RWPE1 (cell line): ENCODE measurements at regions not wholly inside any gene's neighbourhood (a gene's known extent, or its start where the extent isn't known, plus 50 kb on each side); places are given as distances from the start of the nearest gene placed in this dataset.

Experiments used
- CTCF ChIA-PET: fragments of 350-600 bp; sonication (Branson Sonifier 250); formaldehyde crosslinking; extraction: SDS; loops from one replicate; lab custom pipeline; 2021; lab: Yijun Ruan, JAX
- POLR2A ChIA-PET: fragments of 400-600 bp; formaldehyde crosslinking; extraction: SDS; loops from one replicate; lab custom pipeline; 2020; ENCODE audit warnings: antibody characterized with exemption; ENCODE audit not compliant: low non-redundant PET; lab: Yijun Ruan, JAX
- DNase-seq: peaks from one replicate; pipeline ENCODE4 v3.0.0; 2012; ENCODE audit warnings: low spot score
- H3K27ac ChIP-seq: fragments of 450-650 bp; 2 replicates; pipeline ENCODE4 v1.5.1; 2017
- TF ChIP-seq, protein P1 (sequence below): fragments of 450-650 bp; conservative IDR thresholded peaks from 2 replicates; pipeline ENCODE4 v1.5.1; 2017; ENCODE audit warnings: low read depth, mild to moderate bottlenecking

DNA sequence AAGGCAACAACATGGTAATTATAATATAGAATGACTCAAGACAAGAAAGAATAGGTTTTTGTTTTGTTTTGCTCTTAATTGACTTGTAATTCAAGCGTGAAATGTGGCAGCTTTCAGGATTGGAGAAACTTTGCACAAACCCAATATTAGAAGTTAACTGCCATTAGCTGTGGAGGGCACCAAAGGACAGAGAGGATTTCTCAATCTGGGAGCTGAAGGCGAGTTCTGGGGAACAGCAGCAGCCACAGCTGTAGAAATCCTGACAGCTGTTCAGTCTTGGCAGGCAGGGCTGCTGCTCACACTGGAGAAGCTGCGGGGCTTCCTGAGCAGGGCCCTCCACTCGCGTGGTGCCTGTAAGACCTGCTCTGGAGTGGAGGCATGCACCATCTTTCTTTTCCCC, 182.2 kb upstream of the IL12A start:
- ChIA-PET POLR2A (no interaction called here), CTCF (interaction anchor here (0.9 to 1.6 kb wide), 4 partner anchors 10 to 539 kb away, joined by 3 to 6 read pairs (median 5); no protein-coding TSS in a partner anchor)
- DNase-seq = no peak
- TF ChIP-seq, protein P1, sequence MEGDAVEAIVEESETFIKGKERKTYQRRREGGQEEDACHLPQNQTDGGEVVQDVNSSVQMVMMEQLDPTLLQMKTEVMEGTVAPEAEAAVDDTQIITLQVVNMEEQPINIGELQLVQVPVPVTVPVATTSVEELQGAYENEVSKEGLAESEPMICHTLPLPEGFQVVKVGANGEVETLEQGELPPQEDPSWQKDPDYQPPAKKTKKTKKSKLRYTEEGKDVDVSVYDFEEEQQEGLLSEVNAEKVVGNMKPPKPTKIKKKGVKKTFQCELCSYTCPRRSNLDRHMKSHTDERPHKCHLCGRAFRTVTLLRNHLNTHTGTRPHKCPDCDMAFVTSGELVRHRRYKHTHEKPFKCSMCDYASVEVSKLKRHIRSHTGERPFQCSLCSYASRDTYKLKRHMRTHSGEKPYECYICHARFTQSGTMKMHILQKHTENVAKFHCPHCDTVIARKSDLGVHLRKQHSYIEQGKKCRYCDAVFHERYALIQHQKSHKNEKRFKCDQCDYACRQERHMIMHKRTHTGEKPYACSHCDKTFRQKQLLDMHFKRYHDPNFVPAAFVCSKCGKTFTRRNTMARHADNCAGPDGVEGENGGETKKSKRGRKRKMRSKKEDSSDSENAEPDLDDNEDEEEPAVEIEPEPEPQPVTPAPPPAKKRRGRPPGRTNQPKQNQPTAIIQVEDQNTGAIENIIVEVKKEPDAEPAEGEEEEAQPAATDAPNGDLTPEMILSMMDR = no peak
- peak overlapping the region; percentile 46; the same call in 1 of the 2 replicates for H3K27ac ChIP-seq

DNA sequence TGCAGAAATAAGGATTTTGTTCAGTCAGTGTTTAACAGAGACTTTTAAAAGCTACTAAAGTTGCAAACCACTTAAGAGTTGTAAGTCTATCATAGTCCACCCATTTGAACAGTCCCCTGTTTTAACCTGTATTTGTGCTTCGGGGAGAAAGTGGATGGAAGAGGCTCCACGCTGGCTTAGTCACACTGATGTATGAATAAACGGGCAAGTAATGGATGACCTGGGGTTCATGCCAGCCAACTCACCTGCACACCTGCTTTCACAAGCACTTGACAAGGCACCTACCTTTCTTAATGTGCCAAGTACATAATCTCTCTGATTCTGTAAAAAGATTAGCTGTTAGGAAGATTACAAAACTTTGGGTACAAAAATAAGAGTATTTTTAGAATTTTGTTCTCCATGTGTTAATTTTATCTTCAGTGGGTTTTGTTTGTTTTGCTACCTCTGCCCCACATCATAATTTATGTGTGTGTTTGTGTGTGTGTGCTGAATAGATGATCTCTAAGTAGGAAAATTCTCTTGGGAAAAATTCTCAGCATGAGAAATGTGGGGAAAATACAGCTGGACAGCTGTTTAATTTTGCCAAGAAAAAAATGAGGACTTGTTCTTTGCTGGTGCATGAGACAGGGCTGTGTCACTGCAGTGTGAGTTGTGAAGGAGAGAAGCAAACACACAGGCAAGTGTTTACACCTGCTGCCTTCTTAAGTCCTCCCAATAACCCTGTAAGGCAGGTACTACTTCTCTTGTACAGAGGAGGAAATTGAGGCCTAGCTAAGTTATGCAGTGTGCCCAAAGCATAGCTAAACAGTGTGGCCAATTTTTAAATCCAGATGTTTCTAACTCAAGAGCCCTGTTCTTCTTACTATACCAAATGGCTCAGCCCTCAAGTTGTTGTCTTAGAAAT, 181.2 kb upstream of the IL12A start:
- POLR2A ChIA-PET = no interaction called here
- TF ChIP-seq, protein P1 = no peak
- no peak overlapping the region for H3K27ac ChIP-seq
- CTCF ChIA-PET = interaction anchor here (0.6 to 1.2 kb wide), 5 partner anchors 9 to 528 kb away, joined by 3 to 5 read pairs (median 3); no protein-coding TSS in a partner anchor
- DNase-seq = no peak

DNA sequence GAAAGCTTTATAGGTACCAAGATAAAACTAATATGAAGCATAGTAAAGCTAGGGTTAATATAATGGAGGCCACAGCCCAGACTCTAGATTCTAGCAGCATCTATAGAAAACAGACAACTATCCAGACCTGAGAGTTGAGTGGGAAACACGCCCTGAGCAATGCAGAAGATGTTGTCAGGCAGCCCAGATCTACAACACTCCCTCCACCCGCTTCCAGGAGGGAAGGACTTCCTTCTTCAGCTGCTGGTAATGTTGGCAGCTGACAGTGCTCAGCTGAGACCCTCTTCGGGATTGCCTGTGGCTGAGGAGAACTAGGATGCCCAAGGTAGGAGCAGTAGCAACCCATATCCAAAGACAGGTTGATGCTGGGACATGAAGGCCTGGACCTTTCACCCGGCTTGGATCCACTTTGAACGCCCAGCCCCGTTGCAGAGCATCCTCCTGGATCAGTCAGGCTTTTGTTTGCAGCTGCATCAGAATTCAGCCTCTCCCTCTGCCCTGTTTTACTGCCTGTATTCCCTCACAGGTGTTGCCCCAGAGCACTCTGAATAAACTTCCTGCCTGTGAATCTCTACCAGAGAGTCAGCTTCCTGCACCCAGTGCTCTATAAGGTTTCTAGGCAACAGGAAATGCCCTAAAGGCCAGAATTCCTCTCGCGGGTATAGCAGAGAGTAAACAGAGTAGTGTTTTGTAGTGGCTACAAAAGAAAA, 174.7 kb upstream of the IL12A start:
- ChIA-PET CTCF (interaction anchor here (0.6 kb wide), 1 partner anchor 13 kb away, joined by 4 read pairs; no protein-coding TSS in a partner anchor), POLR2A (no interaction called here)
- peak overlapping the region; percentile 79 for H3K27ac ChIP-seq
- DNase-seq = peak; percentile 59
- TF ChIP-seq, protein P1 = no peak

DNA sequence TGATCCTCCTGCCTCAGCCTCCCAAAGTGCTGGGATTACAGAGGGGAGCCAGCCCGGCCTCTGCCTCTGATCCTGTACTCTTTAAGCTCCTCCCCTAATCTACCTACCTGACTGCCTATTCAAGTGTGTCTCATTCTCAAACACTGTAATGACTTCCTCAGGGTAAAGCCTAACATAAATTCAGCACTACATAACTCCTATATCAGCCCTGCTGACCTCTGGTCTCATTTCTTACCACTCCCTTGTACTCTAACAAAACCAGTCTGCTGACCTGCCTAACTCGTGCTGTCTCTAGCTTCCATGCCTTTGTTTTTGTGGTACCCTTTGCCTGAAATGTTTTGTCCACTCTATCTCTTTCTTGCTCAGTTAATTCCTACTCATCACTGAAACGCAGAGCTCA, 172.1 kb upstream of the IL12A start:
- ChIA-PET POLR2A (no interaction called here), CTCF (interaction anchor here (0.6 kb wide), 1 partner anchor 11 kb away, joined by 5 read pairs; no protein-coding TSS in a partner anchor)
- DNase-seq = no peak
- H3K27ac ChIP-seq = no peak overlapping the region
- TF ChIP-seq, protein P1 = no peak

DNA sequence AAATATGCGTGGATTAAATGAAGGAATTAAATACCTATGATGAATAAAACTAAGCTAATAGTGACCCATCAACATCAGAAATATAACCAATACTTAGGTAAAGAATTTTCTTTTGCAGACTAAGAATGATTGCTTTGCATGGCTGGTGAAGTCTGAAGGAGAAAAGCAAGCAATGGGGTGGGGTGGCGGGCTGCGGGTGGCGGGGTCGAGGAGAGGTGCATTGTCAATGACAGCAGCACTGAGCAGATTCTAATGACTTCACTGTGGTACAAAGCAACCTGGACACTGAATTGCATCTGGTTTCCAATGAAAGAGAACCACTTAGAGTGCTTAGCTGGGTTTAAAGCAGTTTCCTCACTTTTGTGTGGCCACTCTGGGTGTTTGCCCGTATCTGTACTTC, 171.5 kb upstream of the IL12A start:
- POLR2A ChIA-PET = no interaction called here
- TF ChIP-seq, protein P1 = no peak
- no peak for DNase-seq
- H3K27ac ChIP-seq = no peak overlapping the region
- CTCF ChIA-PET = interaction anchor here (1.2 kb wide), 1 partner anchor 12 kb away, joined by 3 read pairs; no protein-coding TSS in a partner anchor

DNA sequence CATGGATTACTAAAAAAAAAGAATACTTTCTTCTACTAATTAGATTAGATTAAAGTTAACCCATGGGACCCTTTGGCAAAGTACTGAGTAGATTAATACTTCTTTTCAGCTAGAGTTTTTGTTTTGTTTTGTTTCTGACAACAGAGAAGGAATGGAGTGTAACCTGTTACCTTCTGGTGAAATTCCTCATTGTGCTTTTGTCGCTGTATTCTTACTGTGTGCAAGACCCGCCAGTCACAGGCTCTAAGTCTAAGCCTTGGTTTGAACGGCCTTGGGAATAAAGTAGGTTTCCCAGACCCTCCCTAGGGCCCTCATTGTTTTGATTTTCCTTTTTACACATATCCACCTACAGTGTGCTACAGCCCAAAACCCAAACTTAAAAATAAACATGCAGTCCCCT, 171.1 kb upstream of the IL12A start:
- no peak overlapping the region for H3K27ac ChIP-seq
- TF ChIP-seq, protein P1 = no peak
- ChIA-PET CTCF (interaction anchor here (0.5 to 1.2 kb wide), 2 partner anchors 11 to 1207 kb away, joined by 3 read pairs; no protein-coding TSS in a partner anchor), POLR2A (no interaction called here)
- DNase-seq = no peak
